Prostate gland (tissue), 2 donors: ENCODE measurements at regions not wholly inside any gene's neighbourhood (a gene's known extent, or its start where the extent isn't known, plus 50 kb on each side); places are given as distances from the start of the nearest gene placed in this dataset.

Source experiments
- DNase-seq: peaks from one replicate; pipeline ENCODE4 v3.0.0-alpha.2; 2019; ENCODE audit warnings: low spot score
- H3K27ac ChIP-seq, 2 donors: fragments of 200-600 bp; sonication (generic); 2 replicates each; pipeline ENCODE4 v1.5.1; 2017 to 2019
- H3K27me3 ChIP-seq: fragments of 200-600 bp; sonication (generic); replicated peaks from 2 replicates; pipeline ENCODE4 v1.5.1; 2019; ENCODE audit not compliant: insufficient read depth
- H3K36me3 ChIP-seq, 2 donors: fragments of 200-600 bp; sonication (generic); 1 replicate in 1 of 2; 2 replicates in 1 of 2; pipeline versions ENCODE4 v1.5.1 to v1.8.1; 2017 to 2019
- H3K4me1 ChIP-seq: fragments of 200-600 bp; sonication (generic); replicated peaks from 2 replicates; pipeline ENCODE4 v1.5.1; 2019
- H3K4me3 ChIP-seq, 2 donors: fragments of 200-600 bp; sonication (generic); 2 replicates each; pipeline ENCODE4 v1.5.1; 2017 to 2019
- H3K9me3 ChIP-seq: fragments of 200-600 bp; sonication (generic); 2 replicates; pipeline ENCODE4 v1.5.1; 2017
- CTCF ChIP-seq, 4 experiments: fragments of 200-600 bp in 2 of 4; fragments of 450-650 bp in 2 of 4; sonication (generic) in 2 of 4; IDR thresholded peaks; 1 replicate in 3 of 4; 2 replicates in 1 of 4; pipeline ENCODE4 v1.5.1; 2016 to 2019; ENCODE audit warnings: antibody characterized with exemption in 4 of 4, mild to moderate bottlenecking in 2 of 4, moderate library complexity in 2 of 4
- POLR2A ChIP-seq: fragments of 450-650 bp; IDR thresholded peaks from one replicate; pipeline ENCODE4 v1.6.1; 2016; ENCODE audit warnings: antibody characterized with exemption, mild to moderate bottlenecking
- POLR2AphosphoS5 ChIP-seq: sonication (generic); formaldehyde crosslinking; IDR thresholded peaks from one replicate; pipeline ENCODE4 v1.6.1; 2017; ENCODE audit warnings: antibody characterized with exemption
- WGBS: methylation state at CpG from one replicate; pipeline ENCODE4 v1.1.5; 2018; 5-methylcytosine and 5-hydroxymethylcytosine counted together
- intact Hi-C: fragments of 100-400 bp; cut with DNase I; formaldehyde crosslinking; loops from one replicate; pipeline ENCODE4 v1.14.2; 2022

- Histone ChIP-seq H3K36me3 (no peaks in the 10 kb centered on the region), H3K4me3 (no peak overlapping the region), H3K27me3 (no peaks in the 10 kb centered on the region), H3K4me1 (no peaks in the 10 kb centered on the region), H3K9me3 (no peaks in the 10 kb centered on the region), H3K27ac (no peak overlapping the region)
- intact Hi-C loops = no loop called here
- TF ChIP-seq POLR2AphosphoS5 (no peak), CTCF (IDR thresholded peaks at IDR 0.05) (no peak), POLR2A (no peak)
- no peak for DNase-seq
Observed at GRCh38 chr18:34482204-34482603, 227.9 kb upstream of the DTNA start.

- Histone ChIP-seq H3K9me3 (no peaks in the 10 kb centered on the region), H3K36me3 (no peaks in the 10 kb centered on the region), H3K4me3 (no peak overlapping the region), H3K4me1 (no peaks in the 10 kb centered on the region), H3K27me3 (no peaks in the 10 kb centered on the region), H3K27ac (no peak overlapping the region)
- DNase-seq = no peak
- intact Hi-C loops = no loop called here
- WGBS = 76% methylated on average over 3 of the region's 3 CpGs
- TF ChIP-seq CTCF (IDR thresholded peaks at IDR 0.05) (no peak), POLR2A (no peak), POLR2AphosphoS5 (no peak)
Observed at GRCh38 chr18:34483198-34483597, 226.9 kb upstream of the DTNA start.

- no peak overlapping the region for H3K27ac ChIP-seq
- H3K9me3 ChIP-seq = no peaks in the 10 kb centered on the region
- 41% methylated on average over 2 of the region's 2 CpGs for WGBS
- H3K36me3 ChIP-seq = no peaks in the 10 kb centered on the region
- H3K4me1 ChIP-seq = no peaks in the 10 kb centered on the region
- no peaks in the 10 kb centered on the region for H3K27me3 ChIP-seq
- no peak for TF ChIP-seq CTCF (IDR thresholded peaks at IDR 0.05)
- TF ChIP-seq POLR2A = no peak
- TF ChIP-seq POLR2AphosphoS5 = no peak
- intact Hi-C loops = loop anchor here (5.0 to 10.0 kb wide), 3 partner anchors 101 to 296 kb away; no protein-coding TSS in a partner anchor
- no peak overlapping the region for H3K4me3 ChIP-seq
- DNase-seq = no peak
Observed at GRCh38 chr18:34491719-34492118, 218.4 kb upstream of the DTNA start.

- DNase-seq = no peak
- H3K4me3 ChIP-seq = peak overlapping the region in 1 of 2 donors; percentile 39
- no peaks in the 10 kb centered on the region for H3K36me3 ChIP-seq
- no peak for TF ChIP-seq CTCF (IDR thresholded peaks at IDR 0.05)
- TF ChIP-seq POLR2AphosphoS5 = no peak
- no peak for TF ChIP-seq POLR2A
- no peaks in the 10 kb centered on the region for H3K27me3 ChIP-seq
- no peaks in the 10 kb centered on the region for H3K9me3 ChIP-seq
- H3K4me1 ChIP-seq = no peaks in the 10 kb centered on the region
- H3K27ac ChIP-seq = no peak overlapping the region
- intact Hi-C loops = loop anchor here (5.0 to 10.0 kb wide), 3 partner anchors 100 to 295 kb away; no protein-coding TSS in a partner anchor
Observed at GRCh38 chr18:34492652-34493051, 217.4 kb upstream of the DTNA start.

- intact Hi-C loops = loop anchor here (5.0 to 10.0 kb wide), 3 partner anchors 99 to 294 kb away; no protein-coding TSS in a partner anchor
- Histone ChIP-seq H3K4me1 (no peaks in the 10 kb centered on the region), H3K9me3 (no peaks in the 10 kb centered on the region), H3K36me3 (no peaks in the 10 kb centered on the region), H3K27ac (peak overlapping the region in 1 of 2 donors; percentile 58), H3K27me3 (no peaks in the 10 kb centered on the region), H3K4me3 (peak overlapping the region; percentile 27 to 39)
- TF ChIP-seq POLR2AphosphoS5 (no peak), CTCF (IDR thresholded peaks at IDR 0.05) (no peak), POLR2A (no peak)
- WGBS = 2% methylated on average over 11 of the region's 18 CpGs
- peak; percentile 10 for DNase-seq
Observed at GRCh38 chr18:34493099-34493544, 217.0 kb upstream of the DTNA start.
